Psoas muscle (tissue), 7 donors: ENCODE measurements at regions not wholly inside any gene's neighbourhood (a gene's known extent, or its start where the extent isn't known, plus 50 kb on each side); places are given as distances from the start of the nearest gene placed in this dataset.

Experiments
- ATAC-seq, 4 donors: fragments of 200-7000 bp; cut with Tn5 transposase; one replicate each; pipeline ENCODE4 v1.9.1; 2020; ENCODE audit warnings: moderate library complexity in 3 of 4, mild to moderate bottlenecking in 2 of 4
- DNase-seq, 2 donors: peaks; one replicate each; pipeline ENCODE4 v3.0.0-alpha.2; 2020
- H3K27ac ChIP-seq: fragments of 200-600 bp; one replicate; pipeline ENCODE4 v1.8.0; 2022
- H3K27me3 ChIP-seq, 3 donors: fragments of 200-600 bp in 1 of 3; one replicate each; pipeline versions ENCODE4 v1.6.1 to v1.8.0; 2013 to 2022; ENCODE audit warnings: low read length in 2 of 3, mild to moderate bottlenecking in 2 of 3, moderate library complexity in 1 of 3; ENCODE audit not compliant: insufficient read depth in 3 of 3
- H3K36me3 ChIP-seq, 2 donors: fragments of 200-600 bp in 1 of 2; one replicate each; pipeline versions ENCODE4 v1.6.1 to v1.8.0; 2013 to 2022; ENCODE audit warnings: low read depth in 1 of 2, mild to moderate bottlenecking in 1 of 2, moderate library complexity in 1 of 2; ENCODE audit not compliant: insufficient read depth in 1 of 2
- H3K4me1 ChIP-seq: fragments of 200-600 bp; one replicate; pipeline ENCODE4 v1.8.0; 2022
- H3K4me3 ChIP-seq: fragments of 200-600 bp; one replicate; pipeline ENCODE4 v1.8.0; 2022; ENCODE audit warnings: mild to moderate bottlenecking
- H3K9me3 ChIP-seq: fragments of 200-600 bp; one replicate; pipeline ENCODE4 v1.8.0; 2022
- CTCF ChIP-seq: fragments of 200-600 bp; IDR thresholded peaks from one replicate; pipeline ENCODE4 v1.8.0; 2022; ENCODE audit warnings: antibody characterized with exemption
- WGBS, 3 donors: extraction: QIAGEN DNeasy Blood & Tissue Kit; methylation state at CpG; one replicate each; pipeline versions ENCODE4 v1.1.6 to v1.1.7; 2013; 5-methylcytosine and 5-hydroxymethylcytosine counted together
- intact Hi-C, 2 donors: fragments of 100-400 bp; cut with DNase I; formaldehyde crosslinking; loops; one replicate each; pipeline versions ENCODE4 v1.11.0 to v1.14.2; 2022
- donor health status: healthy with polysubstance abuse.
- donor health status: DM: no; HTN: no; CAD: no; lungs with moderate emphysema.
- donor health status: Bipolar disorder and iron deficiency.
- donor health status: healthy.
- donor health status: DM: yes; HTN: yes; CAD: no.
- donor health status: DM: no; HTN: no; CAD: no.
- donor health status: DM: yes; HTN: yes; CAD: no.

GRCh38 chr14:27371868-27372267, 774.0 kb upstream of the NOVA1 start:
- intact Hi-C loops = no loop called here
- Histone ChIP-seq H3K36me3 (no peaks in the 10 kb centered on the region), H3K9me3 (no peaks in the 10 kb centered on the region), H3K27me3 (no peaks in the 10 kb centered on the region), H3K4me3 (no peak overlapping the region), H3K27ac (no peak overlapping the region), H3K4me1 (no peaks in the 10 kb centered on the region)
- no peak for TF ChIP-seq CTCF
- WGBS, 3 donors = 83 to 87% (median 87%) methylated on average over 4 of the region's 4 CpGs
- no peak for DNase-seq
- no peak for ATAC-seq

- DNase-seq (no peak), ATAC-seq (no peak)
- no peaks in the 10 kb centered on the region for H3K4me1 ChIP-seq
Observed at GRCh38 chr14:27372771-27373170, 774.9 kb upstream of the NOVA1 start.

GRCh38 chr14:27384124-27384523, 786.3 kb upstream of the NOVA1 start:
- H3K27ac ChIP-seq = no peak overlapping the region
- no peaks in the 10 kb centered on the region for H3K9me3 ChIP-seq
- no peaks in the 10 kb centered on the region for H3K36me3 ChIP-seq
- no peak for TF ChIP-seq CTCF
- intact Hi-C loops = no loop called here
- H3K4me1 ChIP-seq = no peaks in the 10 kb centered on the region
- H3K4me3 ChIP-seq = no peak overlapping the region
- DNase-seq = peak in 1 of 2 donors; percentile 2
- no peak for ATAC-seq
- 32 to 40% (median 35%) methylated on average over 9 of the region's 9 CpGs for WGBS, 3 donors
- no peaks in the 10 kb centered on the region for H3K27me3 ChIP-seq

More at GRCh38 chr14:27372771-27373170, 774.9 kb upstream of the NOVA1 start:
- TF ChIP-seq CTCF = no peak
- no peak overlapping the region for H3K4me3 ChIP-seq
- no peaks in the 10 kb centered on the region for H3K27me3 ChIP-seq
- H3K9me3 ChIP-seq = no peaks in the 10 kb centered on the region
- no peak overlapping the region for H3K27ac ChIP-seq
- intact Hi-C loops = no loop called here
- no peaks in the 10 kb centered on the region for H3K36me3 ChIP-seq

GRCh38 chr14:27386391-27386790, 788.6 kb upstream of the NOVA1 start:
- Histone ChIP-seq H3K36me3 (no peaks in the 10 kb centered on the region), H3K9me3 (no peaks in the 10 kb centered on the region), H3K4me3 (no peak overlapping the region), H3K4me1 (no peaks in the 10 kb centered on the region), H3K27me3 (no peaks in the 10 kb centered on the region), H3K27ac (no peak overlapping the region)
- DNase-seq (no peak), ATAC-seq (no peak)
- intact Hi-C loops = no loop called here
- TF ChIP-seq CTCF = no peak
- WGBS, 3 donors = 76 to 82% (median 80%) methylated on average over 3 of the region's 3 CpGs

- no peak for ATAC-seq
- no peaks in the 10 kb centered on the region for H3K4me1 ChIP-seq
- no peaks in the 10 kb centered on the region for H3K27me3 ChIP-seq
- H3K27ac ChIP-seq = no peak overlapping the region
- DNase-seq = no peak
- TF ChIP-seq CTCF = no peak
- intact Hi-C loops = no loop called here
- 45 to 51% (median 49%) methylated on average over 1 of the region's 1 CpG for WGBS, 3 donors
- no peaks in the 10 kb centered on the region for H3K9me3 ChIP-seq
- no peaks in the 10 kb centered on the region for H3K36me3 ChIP-seq
- no peak overlapping the region for H3K4me3 ChIP-seq
Observed at GRCh38 chr14:27387463-27387862, 789.6 kb upstream of the NOVA1 start.
